Fibroblast of peridontal ligament (primary cell): ENCODE measurements at regions not wholly inside any gene's neighbourhood (a gene's known extent, or its start where the extent isn't known, plus 50 kb on each side); places are given as distances from the start of the nearest gene placed in this dataset.
"Not testable (repeated sequence)": the region's sequence is repeated elsewhere in the genome, so short reads cannot be mapped to it uniquely, and the experiment has no call there.

ENCODE experiments used
- DNase-seq: peaks from one replicate; pipeline ENCODE4 v3.0.0-alpha.2; 2010; ENCODE audit errors: extremely low read depth

DNA sequence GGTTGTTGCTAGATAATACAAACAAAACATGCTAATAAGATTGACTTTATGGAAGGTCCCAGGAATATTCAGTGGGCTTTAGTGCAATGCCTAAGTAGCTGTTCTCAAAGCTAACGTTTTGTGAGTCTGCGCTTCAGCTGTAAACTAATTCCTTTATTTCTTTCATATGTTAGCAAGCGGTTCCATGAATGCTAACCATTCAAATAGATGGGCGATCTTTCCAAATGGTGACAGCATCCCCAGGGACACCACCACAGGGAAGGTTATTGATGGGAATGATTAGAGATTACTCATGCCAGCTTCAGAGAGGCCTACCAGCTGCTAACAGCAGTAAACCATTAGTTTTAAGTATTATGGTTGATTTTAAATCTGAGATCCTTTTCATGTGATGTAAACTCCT, 405.7 kb upstream of the MCTP2 start:
- no peak for DNase-seq

DNA sequence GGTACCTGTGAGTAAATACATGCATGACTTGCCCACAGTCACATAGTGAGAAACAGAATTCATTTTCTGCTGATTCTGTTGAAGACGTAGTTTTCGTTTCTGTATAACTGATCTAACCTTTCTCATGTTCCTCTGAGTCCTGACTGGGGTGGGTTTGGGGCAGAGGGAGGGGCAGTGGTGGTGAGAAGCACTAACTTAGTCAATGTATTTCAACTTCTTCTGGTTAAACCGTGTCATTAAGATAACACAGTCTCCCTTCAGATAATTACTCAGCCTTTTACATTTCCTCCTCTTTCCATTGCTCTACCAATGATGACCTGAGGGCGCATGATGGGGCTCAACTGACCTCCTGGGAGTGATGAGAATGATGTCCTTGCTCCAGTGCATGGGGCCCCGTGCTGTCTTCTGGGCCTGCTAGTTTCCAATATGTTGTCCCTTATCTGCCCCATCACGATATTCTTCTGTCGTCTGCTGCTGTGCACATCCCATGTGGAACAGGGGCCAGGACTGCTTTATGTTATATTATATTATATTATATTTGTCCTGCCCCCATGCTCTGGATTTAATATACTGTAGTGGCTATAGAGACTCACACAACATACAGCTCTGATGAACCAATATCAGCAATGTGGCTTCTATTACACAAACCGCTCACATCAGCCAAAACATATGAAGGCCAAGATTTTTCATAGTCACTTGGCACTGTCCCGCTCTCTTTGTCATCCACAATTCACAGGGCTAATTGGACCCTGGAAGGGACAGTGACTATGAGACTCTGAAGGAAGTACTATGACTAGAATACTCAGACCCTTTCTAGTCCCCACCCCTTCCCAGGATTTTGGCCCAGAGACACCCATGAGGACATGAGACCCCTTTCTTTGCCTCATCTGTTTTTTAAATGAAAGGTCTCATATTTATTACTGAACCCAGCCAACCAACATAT, 407.1 kb upstream of the MCTP2 start:
- no peak for DNase-seq

DNA sequence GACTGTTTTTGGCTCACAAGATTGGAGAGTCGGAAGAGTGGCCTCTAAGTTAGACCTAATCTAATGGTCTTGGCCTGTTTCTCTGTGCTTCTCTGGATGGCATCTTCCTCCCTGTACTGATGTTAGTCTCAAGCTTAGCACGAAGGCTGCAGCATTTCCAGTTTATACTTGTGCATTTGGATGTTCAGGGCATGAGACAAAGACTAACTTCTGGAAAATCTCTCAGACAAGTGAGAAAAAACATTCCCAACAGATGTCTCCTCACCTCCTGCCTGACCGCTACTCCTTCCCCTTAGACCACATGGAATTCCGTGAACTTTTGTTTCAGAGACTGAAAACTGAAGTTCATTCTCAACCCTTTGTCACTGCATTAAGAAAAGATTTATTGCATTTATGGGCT, 410.8 kb upstream of the MCTP2 start:
- no peak for DNase-seq

DNA sequence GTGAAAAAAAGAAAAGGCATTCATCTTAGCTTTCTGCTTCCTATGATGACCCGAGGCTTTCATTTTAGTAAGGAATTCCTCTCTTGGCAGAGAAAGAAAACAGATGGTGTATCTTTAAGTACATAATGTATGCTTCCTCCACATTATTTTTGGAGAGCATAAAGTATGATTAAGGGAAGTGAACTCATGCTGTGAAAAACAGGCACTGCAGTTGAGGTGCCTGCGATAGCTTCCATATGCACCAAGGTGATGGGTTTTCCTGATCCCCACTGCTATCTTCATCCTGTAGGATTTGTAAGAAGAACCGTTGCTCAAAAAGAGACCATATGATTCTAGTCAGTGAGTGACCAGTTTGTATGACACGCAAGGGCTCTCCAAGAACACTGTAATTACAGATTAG, 411.5 kb upstream of the MCTP2 start:
- no peak for DNase-seq

DNA sequence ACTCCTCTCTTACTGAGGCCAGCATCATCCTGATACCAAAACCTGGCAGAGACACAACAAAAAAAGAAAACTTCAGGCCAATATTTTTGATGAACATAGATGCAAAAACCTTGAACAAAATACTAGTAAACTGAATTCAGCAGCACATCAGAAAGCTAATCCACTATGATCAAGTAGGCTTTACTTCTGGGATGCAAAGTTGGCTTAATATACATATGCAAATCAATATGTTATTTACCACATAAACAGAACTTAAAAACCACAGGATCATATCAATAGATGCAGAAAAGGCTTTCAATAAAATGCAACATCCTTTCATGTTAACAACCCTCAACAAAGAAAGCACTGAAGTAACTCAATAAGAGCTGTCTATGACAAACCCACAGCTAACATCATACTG, 414.5 kb upstream of the MCTP2 start:
- DNase-seq = no peak

DNA sequence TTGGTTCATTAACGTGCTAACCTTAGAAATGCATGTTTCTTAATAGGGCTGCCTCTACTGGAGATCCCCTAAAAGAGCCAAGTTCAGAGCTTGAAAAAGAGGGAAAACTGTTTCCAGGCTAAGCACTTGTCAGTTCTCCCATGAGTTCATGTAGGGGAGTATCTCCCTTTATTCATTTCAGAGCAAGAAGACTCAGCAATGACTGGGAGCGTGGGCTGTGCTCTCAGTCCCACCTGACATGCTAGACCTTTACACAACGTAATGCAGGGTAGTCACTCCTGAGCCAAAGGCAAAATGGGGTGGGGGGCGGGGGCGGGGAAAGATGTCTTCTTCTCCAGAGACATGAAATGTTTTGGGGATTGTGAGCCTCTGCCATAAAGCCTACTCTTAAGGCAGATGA, 420.1 kb upstream of the MCTP2 start:
- DNase-seq = no peak

DNA sequence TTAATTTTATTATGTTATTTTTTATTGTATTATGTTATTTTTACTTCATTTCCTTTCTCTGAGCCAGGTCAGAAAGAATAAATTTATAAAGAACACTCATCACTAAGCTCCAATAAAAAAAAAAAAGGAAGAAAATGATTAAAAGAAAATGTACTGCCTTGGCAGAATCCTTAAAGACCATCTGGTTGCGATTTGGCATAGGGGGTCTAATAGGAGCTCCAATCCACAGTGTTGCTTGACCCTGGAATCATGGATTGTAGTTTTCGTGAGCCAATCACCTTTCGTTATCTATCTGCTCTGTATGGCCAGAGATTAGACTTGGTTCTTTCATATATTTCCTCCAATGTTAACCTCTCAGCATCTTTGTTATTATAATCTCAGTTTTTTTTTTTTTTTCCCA, 421.8 kb upstream of the MCTP2 start:
- DNase-seq = no peak

DNA sequence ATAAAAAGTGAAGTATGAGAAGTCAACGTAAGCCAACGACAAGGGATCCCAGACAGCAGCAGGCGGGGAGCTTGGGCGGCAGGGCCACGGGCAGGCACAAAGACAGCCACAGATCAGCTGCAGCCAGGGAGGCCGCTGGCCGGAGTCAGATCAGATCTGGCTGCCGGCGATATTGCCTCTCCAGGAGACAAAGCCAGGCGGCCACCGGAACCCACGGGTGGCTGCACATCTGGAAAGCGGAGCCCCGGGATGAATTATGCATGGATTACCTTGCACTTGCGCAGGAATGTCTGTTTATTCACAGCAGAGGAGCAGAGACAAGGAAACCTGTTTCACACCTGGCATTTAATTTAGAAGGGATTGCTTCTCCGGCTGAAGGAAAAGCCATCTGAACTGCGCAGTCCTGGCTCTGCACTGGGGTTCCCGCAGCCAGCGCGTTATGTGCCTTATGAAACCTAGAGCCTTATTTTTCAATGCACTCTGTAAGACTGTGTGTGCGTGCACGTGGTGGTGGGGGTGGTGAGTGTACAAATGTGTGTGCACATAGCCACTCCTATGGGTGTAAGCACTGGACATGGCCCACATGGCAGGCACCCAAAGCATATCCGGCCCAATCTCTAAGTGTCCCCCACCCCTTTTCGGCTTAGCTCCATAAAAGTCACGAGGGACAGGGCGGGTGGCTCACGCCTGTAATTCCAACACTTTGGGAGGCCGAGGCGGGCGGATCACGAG, 427.8 kb upstream of the MCTP2 start:
- no peak for DNase-seq

DNA sequence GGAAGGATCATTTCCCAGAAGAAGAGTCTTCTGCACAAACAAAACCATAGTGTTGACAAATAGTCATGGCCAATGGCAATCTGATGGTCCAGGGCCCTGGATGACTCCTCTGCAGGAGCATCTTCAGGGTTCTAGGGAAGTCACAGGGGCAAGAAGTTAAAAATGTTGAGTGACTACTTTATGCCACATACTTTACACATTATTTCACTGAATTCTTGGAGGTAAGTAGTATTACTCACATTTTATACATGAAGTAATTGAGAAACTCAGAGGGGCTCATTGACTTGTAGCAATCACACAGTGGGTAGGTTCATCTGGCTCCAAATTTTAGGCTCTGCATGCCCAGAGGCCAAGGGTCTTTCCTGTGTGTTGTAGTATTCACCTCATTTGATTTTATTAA, 430.2 kb upstream of the MCTP2 start:
- DNase-seq = no peak

DNA sequence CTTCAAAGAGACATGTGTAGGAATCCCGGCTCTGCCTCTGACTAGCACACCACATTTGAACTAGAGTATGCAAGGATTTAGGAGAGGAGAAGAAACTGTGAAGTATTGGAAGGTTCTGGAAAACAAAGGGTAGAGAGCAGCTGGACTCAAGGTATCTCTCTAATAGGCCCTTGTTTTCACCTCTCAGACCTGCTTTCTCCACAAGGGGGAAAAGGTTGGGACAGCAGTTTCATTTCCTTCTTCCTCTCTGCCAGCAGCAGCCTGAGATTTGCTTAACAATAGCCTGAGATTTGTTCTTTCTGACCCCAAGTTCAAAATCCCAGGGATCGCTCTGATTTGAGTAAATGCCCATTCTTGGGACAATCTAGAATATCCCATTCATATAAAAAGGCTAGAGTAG, 430.6 kb upstream of the MCTP2 start:
- DNase-seq = no peak

DNA sequence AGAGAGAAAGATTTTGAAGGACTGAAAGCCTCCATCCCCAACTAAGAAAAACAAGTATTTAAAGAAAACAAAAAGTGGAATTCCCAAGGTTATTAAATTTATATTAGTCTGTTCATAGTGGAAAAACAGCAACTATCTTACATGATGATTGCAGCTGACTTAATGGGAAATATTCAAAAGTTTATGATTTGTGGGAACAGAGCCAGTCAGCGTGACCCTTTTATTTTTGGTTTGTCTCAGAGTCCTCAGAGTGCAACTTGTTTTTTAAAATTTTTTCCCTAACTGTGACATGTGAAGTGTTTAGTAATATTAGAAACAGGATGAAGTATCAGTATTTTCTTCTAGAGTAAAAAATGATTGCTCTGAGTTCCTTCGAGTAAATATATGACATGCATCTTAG, 441.9 kb upstream of the MCTP2 start:
- DNase-seq = no peak

DNA sequence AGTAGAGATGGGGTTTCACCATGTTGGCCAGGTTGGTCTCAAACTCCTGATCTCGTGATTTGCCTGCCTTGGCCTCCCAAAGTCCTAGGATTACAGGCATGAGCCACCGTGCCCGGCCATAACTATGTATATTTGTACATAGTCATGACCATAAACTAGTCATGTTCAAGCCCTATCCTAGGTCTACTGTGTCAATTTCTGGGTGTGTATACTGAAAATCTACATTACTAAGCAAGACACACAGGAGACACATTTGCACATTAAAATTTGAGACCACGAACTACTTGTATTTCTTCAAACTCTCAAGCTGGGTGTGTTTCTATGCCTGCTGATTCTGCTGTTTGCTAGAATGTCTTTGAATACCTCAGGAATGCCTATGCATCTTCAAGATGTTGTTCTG, 451.3 kb upstream of the MCTP2 start:
- DNase-seq = no peak

DNA sequence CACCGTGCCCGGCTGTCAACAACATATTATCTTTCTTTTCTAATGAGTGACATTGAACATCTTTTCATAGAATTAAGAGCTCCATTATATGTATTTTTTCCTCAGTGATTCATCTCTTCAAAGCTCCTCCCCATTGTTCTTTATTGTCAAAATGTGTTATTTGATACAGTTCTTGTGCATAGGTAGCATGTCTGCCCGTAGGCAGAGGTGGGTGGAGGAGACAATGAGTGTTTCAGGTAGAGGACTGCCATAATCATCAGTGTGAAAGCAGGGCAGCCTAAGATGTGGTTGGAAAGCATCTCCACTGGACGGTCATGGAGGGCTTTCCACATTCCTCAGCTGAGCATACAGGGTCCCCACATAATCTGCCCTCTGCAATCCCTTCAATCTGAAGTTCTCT, 452.0 kb upstream of the MCTP2 start:
- no peak for DNase-seq

DNA sequence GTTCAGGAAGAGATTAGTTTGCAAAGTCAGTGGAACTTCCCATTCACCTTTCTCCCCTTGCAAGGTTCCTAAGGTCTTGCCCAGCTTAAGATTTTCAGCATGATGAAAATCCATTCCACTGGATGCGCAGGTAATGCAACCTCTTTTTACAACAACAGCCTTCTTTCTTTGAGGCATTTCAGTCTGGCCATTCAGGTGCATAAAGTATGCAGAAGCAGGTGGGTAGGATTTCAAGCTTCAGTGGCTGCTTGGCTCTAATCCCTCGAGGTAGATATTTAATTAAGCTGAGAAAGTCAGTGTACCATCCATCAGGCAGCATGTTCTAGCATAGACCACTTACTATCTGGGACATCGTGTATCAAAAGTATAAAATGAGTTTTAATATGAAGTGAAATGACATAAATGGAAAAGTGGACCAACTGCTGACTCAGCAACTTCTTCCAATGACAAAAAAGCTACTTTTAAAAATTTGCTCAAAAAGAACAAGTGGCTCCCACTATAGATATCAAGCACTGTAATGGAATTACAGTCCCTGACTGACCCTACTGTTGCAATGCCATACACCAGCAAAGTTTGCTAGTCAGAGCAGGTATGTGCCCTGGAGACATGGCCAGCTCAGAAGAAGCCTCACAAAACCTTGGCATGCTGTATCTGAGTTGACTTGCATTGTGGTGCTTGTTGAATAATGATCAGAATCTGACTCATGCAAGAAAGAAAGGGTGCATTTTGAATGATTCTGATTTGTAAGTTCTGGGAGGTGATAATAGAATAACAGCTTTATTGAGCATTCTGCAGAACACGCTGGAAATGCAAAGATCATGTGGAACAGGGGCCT, 459.9 kb upstream of the MCTP2 start:
- no peak for DNase-seq

DNA sequence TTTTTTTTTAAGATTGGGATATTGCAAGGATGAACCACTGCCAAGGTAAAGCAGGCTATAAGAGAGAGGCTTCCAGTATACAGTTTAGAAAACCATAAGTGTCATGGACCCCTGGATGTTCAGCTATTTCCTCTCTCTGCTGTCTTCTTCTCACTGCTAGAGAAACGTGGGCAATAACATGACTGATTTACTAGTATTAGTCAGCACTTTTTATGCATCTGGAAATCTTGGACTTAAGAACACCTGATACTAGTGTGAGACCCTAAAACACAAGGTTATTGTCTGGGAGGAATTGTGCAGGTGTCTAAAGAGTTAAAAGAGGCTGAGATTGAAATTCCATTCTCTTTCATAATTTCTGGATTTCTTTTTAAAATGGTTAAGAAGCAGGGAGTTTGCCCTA, 460.6 kb upstream of the MCTP2 start:
- no peak for DNase-seq

DNA sequence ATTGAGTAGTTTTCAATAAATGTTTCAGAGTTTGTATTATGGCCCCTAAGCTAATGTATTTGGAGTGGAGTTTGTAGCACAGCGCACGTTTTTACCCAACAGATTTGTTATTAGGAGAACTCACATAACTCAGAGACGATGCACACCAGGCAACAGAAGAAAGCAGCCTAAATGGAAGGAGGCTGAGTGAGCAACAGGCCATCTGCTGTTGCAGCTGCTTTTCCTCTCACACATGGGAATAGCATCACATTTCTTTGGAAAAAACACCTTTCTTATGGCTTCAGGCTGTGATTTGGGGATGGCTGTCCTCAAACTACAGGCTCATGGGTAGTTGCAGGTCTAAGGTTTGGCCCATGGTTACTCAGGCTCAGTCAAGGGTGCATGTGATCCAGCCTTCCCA, 469.3 kb upstream of the MCTP2 start:
- DNase-seq = no peak

DNA sequence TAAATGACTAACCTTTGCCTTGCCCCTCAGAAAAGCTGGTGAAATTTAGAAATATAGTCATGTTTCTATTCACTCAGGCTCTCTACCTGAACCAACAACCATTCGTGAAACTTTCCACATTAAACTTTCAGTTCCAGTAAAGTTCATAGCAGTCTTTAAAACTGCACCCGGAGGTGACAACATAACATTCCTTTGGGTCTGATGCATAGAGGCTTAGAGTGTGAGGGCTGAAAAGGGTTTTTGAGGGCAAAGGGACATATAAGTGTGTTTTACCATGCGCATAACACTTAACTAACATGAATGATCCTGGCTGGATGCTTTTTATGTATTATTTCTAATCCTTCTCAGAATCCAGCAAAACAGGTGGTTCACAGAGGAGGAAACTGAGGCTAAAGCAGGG, 471.7 kb upstream of the MCTP2 start:
- DNase-seq = no peak

DNA sequence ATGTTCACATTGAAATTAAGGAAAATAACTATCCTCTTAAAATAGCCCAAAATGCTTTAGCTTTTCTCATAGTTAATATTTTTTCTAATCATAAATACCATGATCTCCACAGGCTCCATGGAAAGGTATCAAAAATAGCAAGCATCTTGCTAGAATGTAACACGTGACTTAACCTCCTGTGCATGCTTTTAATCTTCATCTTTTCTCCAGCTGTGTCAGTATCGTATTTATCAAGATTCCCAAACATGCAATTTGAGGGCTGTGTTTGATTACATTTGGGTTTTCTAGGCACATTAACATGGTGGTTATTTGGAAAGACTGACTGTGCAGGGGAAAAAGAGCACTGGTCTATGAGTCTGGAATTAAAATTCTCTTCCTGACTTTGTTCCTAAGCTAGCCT, 472.5 kb upstream of the MCTP2 start:
- DNase-seq = no peak

DNA sequence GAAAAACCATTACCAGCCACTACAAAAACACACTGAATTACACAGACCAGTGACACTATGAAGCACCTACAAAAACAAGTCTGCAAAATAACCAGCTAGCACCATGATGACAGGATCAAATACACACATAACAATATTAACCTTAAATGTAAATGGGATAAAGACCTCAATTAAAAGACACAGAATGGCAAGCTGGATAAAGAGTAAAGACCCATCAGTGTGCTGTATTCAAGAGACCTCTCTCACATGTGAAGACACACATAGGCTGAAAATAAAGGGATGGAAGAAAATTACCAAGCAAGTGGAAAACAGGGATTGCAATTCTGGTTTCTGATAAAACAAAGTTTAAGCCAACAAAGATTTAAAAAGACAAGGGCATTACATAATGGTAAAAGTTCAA, 482.7 kb upstream of the MCTP2 start:
- no peak for DNase-seq

DNA sequence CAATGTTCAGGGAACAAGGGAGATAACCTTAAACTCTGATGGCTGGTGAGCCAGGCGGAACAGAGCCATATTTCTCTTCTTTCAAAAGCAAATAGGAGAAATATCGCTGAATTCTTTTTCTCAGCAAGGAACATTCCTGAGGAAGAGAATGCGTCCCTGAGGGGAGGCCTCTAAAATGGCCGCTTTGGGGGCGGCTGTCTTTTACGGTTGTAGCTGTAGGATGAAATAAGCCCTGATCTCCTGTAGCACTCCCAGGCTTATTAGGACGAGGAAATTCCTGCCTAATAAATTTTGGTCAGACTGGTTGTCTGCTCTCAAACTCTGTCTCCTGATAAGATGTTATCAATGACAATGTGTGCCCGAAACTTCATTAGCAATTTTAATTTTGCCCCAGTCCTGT, 496.4 kb upstream of the MCTP2 start:
- not testable (repeated sequence) for DNase-seq

DNA sequence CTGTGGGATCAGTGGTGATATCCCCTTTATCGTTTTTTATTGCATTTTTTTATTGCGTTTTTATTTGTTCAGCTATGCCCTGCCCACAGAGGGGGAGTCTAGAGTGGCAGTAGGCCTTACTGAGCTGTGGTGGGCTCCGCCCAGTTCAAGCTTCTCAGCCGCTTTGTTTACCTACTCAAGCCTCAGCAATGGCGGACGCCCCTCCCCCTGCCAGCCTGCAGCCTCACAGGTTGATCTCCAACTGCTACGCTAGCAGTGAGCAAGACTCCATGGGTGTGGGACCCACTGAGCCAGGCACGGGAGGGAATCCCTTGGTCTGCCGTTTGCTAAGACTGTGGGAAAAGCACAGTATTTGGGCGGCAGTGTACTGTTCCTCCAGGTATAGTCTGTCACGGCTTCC, 500.6 kb upstream of the MCTP2 start:
- no peak for DNase-seq

DNA sequence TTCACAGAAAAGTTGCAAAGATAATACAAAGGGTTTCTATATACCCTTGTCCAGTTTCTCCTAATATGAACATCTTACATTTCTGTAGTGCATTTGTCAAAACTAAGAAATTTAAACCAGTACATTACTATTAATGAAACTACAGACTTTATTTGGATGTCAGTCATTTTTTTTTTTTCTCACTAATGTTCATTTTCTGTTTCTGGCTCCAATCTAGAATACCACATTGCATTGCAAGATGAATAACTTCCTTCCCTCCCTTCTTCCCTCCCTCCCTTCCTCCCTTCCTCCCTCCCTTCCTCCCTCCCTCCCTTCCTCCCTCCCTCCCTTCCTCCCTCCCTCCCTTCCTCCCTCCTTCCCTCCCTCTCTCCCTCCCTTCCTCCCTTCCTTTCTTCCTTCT, 509.2 kb upstream of the MCTP2 start:
- DNase-seq = no peak
